T-helper 17 cell (primary cell): ENCODE measurements at regions not wholly inside any gene's neighbourhood (a gene's known extent, or its start where the extent isn't known, plus 50 kb on each side); places are given as distances from the start of the nearest gene placed in this dataset.
"Not testable (repeated sequence)": the region's sequence is repeated elsewhere in the genome, so short reads cannot be mapped to it uniquely, and the experiment has no call there.

Experiments
- ATAC-seq: fragments of 150-1000 bp; cut with Tn5 transposase; 2 replicates; pipeline ENCODE4 v1.10.0; 2021; ENCODE audit warnings: mild to moderate bottlenecking, moderate library complexity
- DNase-seq, 3 donors: peaks; one replicate each; pipeline versions ENCODE4 v3.0.0 to v3.0.0-alpha.2; 2020 to 2021
- H3K9me3 ChIP-seq: one replicate; pipeline ENCODE4 v1.7.0; 2013; ENCODE audit warnings: low read length, mild to moderate bottlenecking; ENCODE audit not compliant: control insufficient read depth, poor library complexity, severe bottlenecking
- H3K27ac Mint-ChIP-seq: one replicate; pipeline ENCODE4 v1.8.0; 2022; ENCODE audit warnings: mild to moderate bottlenecking, moderate library complexity, mixed read lengths
- H3K27me3 Mint-ChIP-seq: one replicate; pipeline ENCODE4 v1.8.0; 2022; ENCODE audit warnings: mixed read lengths
- H3K36me3 Mint-ChIP-seq: one replicate; pipeline ENCODE4 v1.8.0; 2022; ENCODE audit warnings: low read depth, mixed read lengths
- H3K4me1 Mint-ChIP-seq: one replicate; pipeline ENCODE4 v1.8.0; 2022; ENCODE audit warnings: mild to moderate bottlenecking, mixed read lengths
- H3K4me3 Mint-ChIP-seq: one replicate; pipeline ENCODE4 v1.8.0; 2022; ENCODE audit warnings: mild to moderate bottlenecking, moderate library complexity, mixed read lengths

- not testable (repeated sequence) for DNase-seq, ATAC-seq, H3K27ac Mint-ChIP-seq, H3K36me3 Mint-ChIP-seq, H3K4me1 Mint-ChIP-seq, H3K4me3 Mint-ChIP-seq, H3K27me3 Mint-ChIP-seq, H3K9me3 ChIP-seq
Measured at GRCh38 chr9:31572190-31572589, 812.3 kb upstream of the ACO1 start.

DNA sequence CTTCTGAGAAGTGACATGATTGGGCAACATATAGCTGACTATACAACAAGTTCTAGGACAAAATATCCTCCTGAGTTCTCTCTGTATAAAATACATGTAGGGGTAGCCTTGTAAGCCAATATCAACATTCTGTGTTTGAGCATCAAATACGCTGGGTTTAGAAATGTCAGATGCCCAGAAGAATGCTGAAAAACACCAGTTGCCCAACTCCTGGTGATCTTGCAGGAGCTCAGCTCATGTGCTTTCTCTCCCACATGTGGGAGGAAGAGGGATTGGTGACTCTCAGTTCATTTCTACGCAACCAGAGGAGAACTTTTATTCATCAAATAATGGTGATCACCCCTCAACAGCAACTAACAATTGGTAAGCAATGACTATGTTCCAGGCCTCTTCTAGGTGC lies 810.9 kb upstream of the ACO1 start:
- no peak overlapping the region for H3K27ac Mint-ChIP-seq
- DNase-seq (no peak), ATAC-seq (no peak)
- no peaks in the 10 kb centered on the region for H3K9me3 ChIP-seq
- no peak overlapping the region for H3K4me3 Mint-ChIP-seq
- H3K4me1 Mint-ChIP-seq = no peaks in the 10 kb centered on the region
- no peaks in the 10 kb centered on the region for H3K27me3 Mint-ChIP-seq
- H3K36me3 Mint-ChIP-seq = no peaks in the 10 kb centered on the region

DNA sequence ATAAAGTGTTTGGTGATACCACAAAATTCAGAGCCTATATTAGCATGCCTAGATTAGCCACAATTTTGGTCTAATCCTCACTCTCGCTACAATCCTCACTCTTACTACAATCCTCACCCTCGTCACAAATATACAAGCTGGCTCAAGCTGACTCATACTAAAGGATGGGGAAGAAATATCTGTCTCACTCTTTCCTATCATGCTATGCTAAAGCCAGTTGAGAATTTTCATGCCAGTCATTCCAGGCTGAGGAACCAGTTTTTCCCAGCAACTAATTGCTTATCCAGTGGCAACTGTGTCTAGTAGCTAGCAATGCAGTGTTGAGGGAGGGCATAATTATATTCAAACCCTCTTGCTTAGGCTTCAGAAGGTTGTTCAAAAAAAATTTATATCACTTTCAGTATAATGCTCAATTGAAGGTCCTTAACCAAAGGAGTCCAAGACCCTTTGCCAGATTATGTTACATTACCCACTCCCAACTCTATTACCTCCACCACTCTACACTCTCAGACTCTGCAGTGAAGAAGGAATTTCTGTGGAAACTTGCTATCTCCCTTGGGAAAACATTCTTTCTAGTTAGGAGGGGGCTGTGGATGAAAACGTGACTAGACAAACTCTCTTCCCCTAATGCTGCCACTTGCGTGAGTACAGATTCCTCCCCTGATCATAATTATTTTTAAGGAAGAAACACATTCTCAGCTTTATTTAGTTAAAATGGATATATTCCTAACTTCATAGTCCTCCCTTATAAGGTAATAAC lies 810.3 kb upstream of the ACO1 start:
- ATAC-seq (no peak), DNase-seq (no peak)
- H3K27ac Mint-ChIP-seq = no peak overlapping the region
- no peaks in the 10 kb centered on the region for H3K4me1 Mint-ChIP-seq
- no peaks in the 10 kb centered on the region for H3K36me3 Mint-ChIP-seq
- H3K9me3 ChIP-seq = no peaks in the 10 kb centered on the region
- H3K27me3 Mint-ChIP-seq = no peaks in the 10 kb centered on the region
- H3K4me3 Mint-ChIP-seq = no peak overlapping the region

DNA sequence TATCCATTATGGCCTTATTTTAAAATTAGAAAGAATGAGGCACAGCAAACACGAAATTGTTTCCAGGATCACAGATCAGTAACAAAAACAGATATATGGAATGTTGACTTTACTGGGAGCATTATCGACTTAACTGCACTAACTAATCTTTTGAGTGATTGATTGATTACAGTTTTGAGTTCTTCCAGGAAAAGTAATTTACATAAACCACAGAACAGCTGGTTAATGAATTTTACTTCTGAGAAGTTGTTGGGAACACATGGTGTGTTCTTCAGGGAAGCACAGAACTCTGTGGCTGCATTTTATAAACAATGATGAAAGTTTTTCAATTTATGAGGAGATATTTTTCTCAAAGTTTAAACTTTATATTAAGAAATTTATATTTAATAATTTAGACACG lies 802.4 kb upstream of the ACO1 start:
- Mint-ChIP-seq H3K4me3 (no peak overlapping the region), H3K4me1 (no peaks in the 10 kb centered on the region), H3K36me3 (peaks cover 5% of the 10 kb centered on the region), H3K27ac (no peak overlapping the region), H3K27me3 (no peaks in the 10 kb centered on the region)
- no peak for DNase-seq
- no peaks in the 10 kb centered on the region for H3K9me3 ChIP-seq
- ATAC-seq = no peak

DNA sequence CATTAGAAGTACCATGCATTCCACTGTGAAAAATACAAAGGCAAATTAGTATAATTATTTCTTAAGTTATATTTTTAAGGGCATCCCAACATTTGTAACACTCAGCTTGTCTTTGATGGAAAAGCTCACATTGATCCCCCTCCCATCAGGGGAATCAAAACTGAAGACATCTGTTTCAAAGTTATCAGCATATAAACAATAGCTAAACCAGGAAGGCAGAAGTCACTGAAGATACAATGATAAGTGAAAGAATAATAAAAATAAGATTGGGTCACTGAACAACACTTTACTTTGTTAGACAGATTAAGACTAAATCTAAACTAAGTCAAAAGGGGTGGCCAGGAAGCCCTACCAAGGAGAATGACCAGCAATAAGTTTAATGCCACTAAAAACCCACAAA lies 801.9 kb upstream of the ACO1 start:
- Mint-ChIP-seq H3K27ac (no peak overlapping the region), H3K4me3 (no peak overlapping the region), H3K36me3 (peaks cover 5% of the 10 kb centered on the region), H3K27me3 (peaks cover under 1% of the 10 kb centered on the region), H3K4me1 (no peaks in the 10 kb centered on the region)
- ATAC-seq (no peak), DNase-seq (no peak)
- no peaks in the 10 kb centered on the region for H3K9me3 ChIP-seq

DNA sequence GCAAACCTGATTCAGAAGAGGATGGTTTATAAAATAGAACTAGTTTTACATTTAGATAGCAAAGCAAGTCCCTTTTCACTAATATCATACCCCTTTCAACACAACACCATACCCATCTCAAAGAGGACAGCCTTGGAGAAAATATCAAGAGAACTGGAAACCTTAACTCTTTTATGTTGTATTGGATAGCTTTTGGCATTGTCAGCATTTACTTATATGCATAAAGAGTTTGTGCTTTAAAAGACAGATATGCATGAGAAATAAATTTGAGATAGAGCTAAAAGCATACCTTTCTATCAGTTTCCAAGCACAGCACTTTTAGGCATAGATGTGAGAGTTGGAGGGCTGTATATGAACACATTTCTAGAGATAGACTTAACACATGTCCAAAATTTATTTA lies 799.3 kb upstream of the ACO1 start:
- ATAC-seq (no peak), DNase-seq (no peak)
- Mint-ChIP-seq H3K36me3 (peaks cover 5% of the 10 kb centered on the region), H3K27ac (no peak overlapping the region), H3K27me3 (peaks cover 6% of the 10 kb centered on the region), H3K4me3 (no peak overlapping the region), H3K4me1 (no peaks in the 10 kb centered on the region)
- H3K9me3 ChIP-seq = no peaks in the 10 kb centered on the region

- Mint-ChIP-seq H3K4me1 (no peaks in the 10 kb centered on the region), H3K4me3 (no peak overlapping the region), H3K36me3 (peaks cover 2% of the 10 kb centered on the region), H3K27me3 (peaks cover 6% of the 10 kb centered on the region), H3K27ac (no peak overlapping the region)
- no peaks in the 10 kb centered on the region for H3K9me3 ChIP-seq
- ATAC-seq = no peak
- DNase-seq = no peak
Measured at GRCh38 chr9:31587146-31587545, 797.3 kb upstream of the ACO1 start.

GRCh38 chr9:31588006-31588405 lies 796.4 kb upstream of the ACO1 start:
- Mint-ChIP-seq H3K4me1 (no peaks in the 10 kb centered on the region), H3K36me3 (peaks cover 2% of the 10 kb centered on the region), H3K27me3 (peaks cover 6% of the 10 kb centered on the region), H3K4me3 (no peak overlapping the region), H3K27ac (no peak overlapping the region)
- DNase-seq (no peak), ATAC-seq (no peak)
- H3K9me3 ChIP-seq = no peaks in the 10 kb centered on the region

GRCh38 chr9:31588756-31589155 lies 795.7 kb upstream of the ACO1 start:
- H3K4me3 Mint-ChIP-seq = no peak overlapping the region
- H3K4me1 Mint-ChIP-seq = no peaks in the 10 kb centered on the region
- no peak overlapping the region for H3K27ac Mint-ChIP-seq
- no peaks in the 10 kb centered on the region for H3K36me3 Mint-ChIP-seq
- DNase-seq (no peak), ATAC-seq (no peak)
- no peaks in the 10 kb centered on the region for H3K9me3 ChIP-seq
- H3K27me3 Mint-ChIP-seq = peaks cover 6% of the 10 kb centered on the region

DNA sequence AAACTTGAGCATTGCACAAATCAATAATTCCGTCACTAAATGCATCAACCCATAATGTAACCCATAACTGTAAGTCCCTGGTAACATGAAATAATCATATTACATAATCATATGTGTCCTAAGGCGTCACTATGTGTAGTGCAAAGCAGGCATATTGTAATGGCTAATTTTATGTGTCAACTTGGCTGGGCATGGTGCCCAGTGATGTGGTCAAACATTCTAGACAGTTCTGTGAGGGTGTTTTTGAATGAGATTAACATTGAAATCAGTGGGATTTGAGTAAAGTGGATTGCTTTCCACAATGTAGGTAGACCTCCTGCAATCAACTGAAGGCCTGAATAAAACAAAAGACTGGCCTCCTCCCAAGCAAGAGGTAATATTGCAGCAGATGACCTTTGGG lies 794.4 kb upstream of the ACO1 start:
- H3K4me1 Mint-ChIP-seq = no peaks in the 10 kb centered on the region
- DNase-seq = no peak
- peaks cover 6% of the 10 kb centered on the region for H3K27me3 Mint-ChIP-seq
- ATAC-seq = no peak
- no peak overlapping the region for H3K4me3 Mint-ChIP-seq
- no peaks in the 10 kb centered on the region for H3K36me3 Mint-ChIP-seq
- no peaks in the 10 kb centered on the region for H3K9me3 ChIP-seq
- H3K27ac Mint-ChIP-seq = no peak overlapping the region

DNA sequence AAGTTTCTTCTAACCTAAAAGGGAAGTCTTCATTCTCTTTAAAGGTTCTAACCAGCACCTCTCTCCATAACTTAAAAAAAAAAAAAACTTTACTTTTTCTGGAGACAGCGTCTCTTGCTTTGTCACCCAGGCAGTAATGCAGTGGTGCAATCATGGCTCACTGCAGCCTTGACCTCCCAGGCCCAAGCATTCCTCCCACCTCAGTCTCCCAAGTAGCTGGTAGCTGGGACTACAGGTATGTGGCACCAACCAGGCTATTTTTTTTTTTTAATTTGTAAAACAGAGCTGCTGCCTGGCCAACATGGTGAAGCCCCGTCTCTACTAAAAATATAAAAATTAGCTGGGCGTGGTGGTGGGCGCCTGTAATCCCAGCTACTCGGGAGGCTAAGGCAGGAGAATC lies 787.4 kb upstream of the ACO1 start:
- not testable (repeated sequence) for H3K36me3 Mint-ChIP-seq, H3K9me3 ChIP-seq, H3K27me3 Mint-ChIP-seq, H3K27ac Mint-ChIP-seq, H3K4me3 Mint-ChIP-seq, DNase-seq, H3K4me1 Mint-ChIP-seq, ATAC-seq

DNA sequence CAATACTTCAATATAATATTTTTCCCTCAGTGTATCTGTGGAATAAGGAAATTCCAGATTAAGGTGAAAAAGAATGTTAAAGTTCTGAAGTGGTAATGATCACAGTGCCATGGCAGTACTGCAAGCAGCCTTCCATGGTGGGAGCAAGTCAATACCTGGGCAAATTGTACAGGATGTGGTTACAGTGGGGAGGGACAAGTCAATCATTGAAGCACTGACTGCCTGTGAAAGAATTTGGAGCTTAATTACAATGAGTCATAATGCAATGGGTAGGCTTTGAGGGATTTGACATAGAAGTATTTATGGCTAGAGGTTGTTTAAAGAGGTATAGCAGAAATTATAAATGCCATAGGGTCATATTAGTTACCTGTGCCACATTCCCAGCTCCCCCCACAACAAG lies 786.5 kb upstream of the ACO1 start:
- H3K9me3 ChIP-seq = no peaks in the 10 kb centered on the region
- no peaks in the 10 kb centered on the region for H3K27me3 Mint-ChIP-seq
- H3K27ac Mint-ChIP-seq = no peak overlapping the region
- H3K36me3 Mint-ChIP-seq = no peaks in the 10 kb centered on the region
- H3K4me1 Mint-ChIP-seq = peaks cover 6% of the 10 kb centered on the region
- DNase-seq (no peak), ATAC-seq (peak; percentile 56)
- no peak overlapping the region for H3K4me3 Mint-ChIP-seq

GRCh38 chr9:31601666-31602065 lies 782.8 kb upstream of the ACO1 start:
- Mint-ChIP-seq H3K27me3 (no peaks in the 10 kb centered on the region), H3K4me3 (no peak overlapping the region), H3K4me1 (peaks cover 6% of the 10 kb centered on the region), H3K27ac (no peak overlapping the region), H3K36me3 (no peaks in the 10 kb centered on the region)
- ATAC-seq = no peak
- no peaks in the 10 kb centered on the region for H3K9me3 ChIP-seq
- no peak for DNase-seq

- no peak overlapping the region for H3K27ac Mint-ChIP-seq
- no peaks in the 10 kb centered on the region for H3K36me3 Mint-ChIP-seq
- no peak for ATAC-seq
- no peaks in the 10 kb centered on the region for H3K27me3 Mint-ChIP-seq
- H3K4me1 Mint-ChIP-seq = no peaks in the 10 kb centered on the region
- H3K4me3 Mint-ChIP-seq = no peak overlapping the region
- H3K9me3 ChIP-seq = no peaks in the 10 kb centered on the region
- no peak for DNase-seq
Measured at GRCh38 chr9:31604531-31604930, 779.9 kb upstream of the ACO1 start.
